ENCODE measurements at regions not wholly inside any gene's neighbourhood (a gene's known extent, or its start where the extent isn't known, plus 50 kb on each side); places are given as distances from the start of the nearest gene placed in this dataset.

DNA sequence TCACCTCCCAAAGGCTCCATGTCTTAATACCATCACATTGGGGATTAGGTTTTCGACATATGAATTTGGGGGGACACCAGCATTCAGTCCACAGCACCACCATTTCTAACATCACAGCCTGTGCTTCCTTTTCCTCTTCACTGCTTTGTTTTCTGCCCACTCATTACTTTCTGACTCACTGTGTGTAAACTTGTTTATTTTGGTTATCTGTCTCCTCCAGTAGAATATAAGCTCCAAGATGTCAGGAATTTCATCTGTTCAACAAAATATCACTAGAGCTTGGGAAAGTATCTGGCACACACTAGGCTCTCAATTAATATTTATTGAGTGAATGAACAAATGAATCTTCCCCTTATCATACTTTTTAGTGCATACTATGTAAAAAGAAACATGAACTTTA, 152.0 kb downstream of the NUFIP1 start:
- TF ChIP-seq CTCF (conservative IDR thresholded peaks at IDR 0.05), result no peak
- TF ChIP-seq ZFX (IDR thresholded peaks at IDR 0.05), result no peak
